MCF 10A (cell line): ENCODE measurements at regions not wholly inside any gene's neighbourhood (a gene's known extent, or its start where the extent isn't known, plus 50 kb on each side); places are given as distances from the start of the nearest gene placed in this dataset.

Experiments
- BruUV-seq: library from RNA; stranded (reverse); fragments of 400-500 nt; replicated peaks from 2 replicates; lab custom pipeline; 2021; lab: Mats Ljungman, UMichigan
- CTCF ChIA-PET: fragments of 300-600 bp; sonication (Branson Sonifier 250); formaldehyde crosslinking; extraction: SDS; loops from one replicate; lab custom pipeline; 2021; ENCODE audit warnings: antibody characterized with exemption, inconsistent platforms; lab: Yijun Ruan, JAX
- POLR2A ChIA-PET: fragments of 300-600, 350-650 bp; sonication (Branson Sonifier 250); formaldehyde crosslinking; extraction: SDS; loops from one replicate; lab custom pipeline; 2020; ENCODE audit warnings: antibody characterized with exemption, inconsistent platforms; lab: Yijun Ruan, JAX
- DNase-seq: peaks from one replicate; pipeline ENCODE4 v3.0.0-alpha.2; 2018; ENCODE audit not compliant: unreplicated experiment
- H3K27ac Mint-ChIP-seq: one replicate; pipeline ENCODE4 v1.8.0; 2022; ENCODE audit warnings: mild to moderate bottlenecking, low read depth, mixed read lengths; ENCODE audit not compliant: unreplicated experiment
- H3K27me3 Mint-ChIP-seq: one replicate; pipeline ENCODE4 v1.8.0; 2022; ENCODE audit warnings: mixed read lengths; ENCODE audit not compliant: insufficient read depth, unreplicated experiment
- H3K36me3 Mint-ChIP-seq: one replicate; pipeline ENCODE4 v1.8.0; 2022; ENCODE audit warnings: mild to moderate bottlenecking, moderate library complexity, mixed read lengths; ENCODE audit not compliant: insufficient read depth, unreplicated experiment
- H3K4me1 Mint-ChIP-seq: one replicate; pipeline ENCODE4 v1.8.0; 2022; ENCODE audit warnings: mixed read lengths; ENCODE audit not compliant: insufficient read depth, unreplicated experiment
- H3K4me3 Mint-ChIP-seq: one replicate; pipeline ENCODE4 v1.8.0; 2022; ENCODE audit warnings: mild to moderate bottlenecking, moderate library complexity, mixed read lengths; ENCODE audit not compliant: unreplicated experiment
- H3K9me3 Mint-ChIP-seq: one replicate; pipeline ENCODE4 v1.8.0; 2022; ENCODE audit warnings: mixed read lengths; ENCODE audit not compliant: unreplicated experiment
- intact Hi-C: fragments of 100-400 bp; cut with micrococcal nuclease; formaldehyde crosslinking; loops from 2 replicates; pipeline ENCODE4 v1.14.1; 2022
- TF ChIP-seq, protein P1 (sequence below): fragments of 200-600 bp; IDR thresholded peaks from one replicate; pipeline ENCODE4 v1.8.0; 2022; ENCODE audit warnings: antibody characterized with exemption, mild to moderate bottlenecking; ENCODE audit not compliant: unreplicated experiment

DNA sequence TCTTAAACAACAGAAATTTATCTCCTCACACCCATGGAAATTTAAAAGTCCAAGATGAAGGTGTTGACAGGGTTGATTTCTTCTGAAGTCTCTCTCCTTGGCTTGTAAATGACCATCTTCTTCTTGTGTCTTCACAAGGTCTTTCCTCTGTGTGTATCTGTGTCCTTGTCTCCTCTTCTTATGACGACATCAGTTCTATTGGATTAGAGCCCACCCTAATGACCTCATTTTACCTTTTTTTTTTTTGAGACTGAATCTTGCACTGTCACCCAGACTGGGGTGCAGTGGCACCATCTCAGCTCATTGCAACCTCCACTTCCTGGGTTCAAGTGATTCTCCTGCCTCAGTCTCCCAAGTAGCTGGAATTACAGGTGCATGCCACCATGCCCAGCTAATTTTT is 429.0 kb upstream of the CDH5 start:
- Mint-ChIP-seq H3K4me3 (no peak overlapping the region), H3K4me1 (no peaks in the 10 kb centered on the region), H3K27me3 (no peaks in the 10 kb centered on the region), H3K27ac (no peak overlapping the region), H3K36me3 (no peaks in the 10 kb centered on the region), H3K9me3 (peaks cover 59% of the 10 kb centered on the region)
- intact Hi-C loops, result no loop called here
- CTCF ChIA-PET, result no interaction called here
- DNase-seq, result no peak
- POLR2A ChIA-PET, result no interaction called here
- BruUV-seq, result no TSS peak
- TF ChIP-seq, protein P1, sequence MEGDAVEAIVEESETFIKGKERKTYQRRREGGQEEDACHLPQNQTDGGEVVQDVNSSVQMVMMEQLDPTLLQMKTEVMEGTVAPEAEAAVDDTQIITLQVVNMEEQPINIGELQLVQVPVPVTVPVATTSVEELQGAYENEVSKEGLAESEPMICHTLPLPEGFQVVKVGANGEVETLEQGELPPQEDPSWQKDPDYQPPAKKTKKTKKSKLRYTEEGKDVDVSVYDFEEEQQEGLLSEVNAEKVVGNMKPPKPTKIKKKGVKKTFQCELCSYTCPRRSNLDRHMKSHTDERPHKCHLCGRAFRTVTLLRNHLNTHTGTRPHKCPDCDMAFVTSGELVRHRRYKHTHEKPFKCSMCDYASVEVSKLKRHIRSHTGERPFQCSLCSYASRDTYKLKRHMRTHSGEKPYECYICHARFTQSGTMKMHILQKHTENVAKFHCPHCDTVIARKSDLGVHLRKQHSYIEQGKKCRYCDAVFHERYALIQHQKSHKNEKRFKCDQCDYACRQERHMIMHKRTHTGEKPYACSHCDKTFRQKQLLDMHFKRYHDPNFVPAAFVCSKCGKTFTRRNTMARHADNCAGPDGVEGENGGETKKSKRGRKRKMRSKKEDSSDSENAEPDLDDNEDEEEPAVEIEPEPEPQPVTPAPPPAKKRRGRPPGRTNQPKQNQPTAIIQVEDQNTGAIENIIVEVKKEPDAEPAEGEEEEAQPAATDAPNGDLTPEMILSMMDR, result no peak

DNA sequence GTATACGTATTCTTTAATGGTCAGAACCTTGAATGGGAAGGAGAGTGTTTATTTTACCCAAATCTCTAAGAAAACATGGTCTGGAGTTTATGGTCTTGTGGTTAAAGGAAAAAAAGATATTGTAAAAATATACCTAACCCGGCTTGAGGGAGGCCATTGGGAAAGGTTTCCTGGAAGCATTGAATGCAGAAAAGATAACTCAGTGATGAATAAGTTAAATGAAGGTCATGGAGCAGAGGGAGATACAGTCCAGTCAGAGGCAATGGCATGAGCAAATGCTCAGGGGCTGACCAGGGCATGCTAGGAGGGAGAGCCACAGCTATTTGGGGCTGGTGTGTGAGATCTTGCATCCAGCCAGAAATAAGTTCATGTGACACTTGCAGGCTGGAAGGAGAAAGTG is 430.4 kb upstream of the CDH5 start:
- no peak overlapping the region for H3K4me3 Mint-ChIP-seq
- H3K36me3 Mint-ChIP-seq, result no peaks in the 10 kb centered on the region
- no peaks in the 10 kb centered on the region for H3K27me3 Mint-ChIP-seq
- ChIA-PET CTCF (interaction anchor here (0.5 kb wide), 1 partner anchor 13 kb away, joined by 3 read pairs; no protein-coding TSS in a partner anchor), POLR2A (no interaction called here)
- no peak for DNase-seq
- TF ChIP-seq, protein P1, result no peak
- BruUV-seq, result no TSS peak
- intact Hi-C loops, result no loop called here
- no peak overlapping the region for H3K27ac Mint-ChIP-seq
- no peaks in the 10 kb centered on the region for H3K4me1 Mint-ChIP-seq
- H3K9me3 Mint-ChIP-seq, result peaks cover 64% of the 10 kb centered on the region

DNA sequence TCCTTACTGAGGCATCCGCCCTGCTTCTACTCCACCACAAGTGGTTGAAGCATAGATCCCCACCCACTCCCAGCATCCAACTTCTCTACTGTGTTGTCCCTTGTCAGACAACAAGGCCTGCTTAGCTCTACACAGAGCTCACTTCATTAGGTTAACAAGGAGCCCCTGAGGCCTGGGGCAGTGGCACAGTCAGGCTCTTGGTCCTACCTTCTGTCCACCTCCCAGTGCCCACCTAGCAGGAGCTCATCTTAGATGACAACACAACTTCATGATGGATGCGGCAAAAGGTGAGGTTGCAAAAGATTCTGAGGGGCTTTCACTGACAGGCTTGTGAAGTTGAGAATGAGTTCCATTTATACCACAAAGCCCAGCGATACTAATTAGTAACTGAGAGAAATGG is 432.0 kb upstream of the CDH5 start:
- no peaks in the 10 kb centered on the region for H3K36me3 Mint-ChIP-seq
- POLR2A ChIA-PET, result no interaction called here
- intact Hi-C loops, result no loop called here

DNA sequence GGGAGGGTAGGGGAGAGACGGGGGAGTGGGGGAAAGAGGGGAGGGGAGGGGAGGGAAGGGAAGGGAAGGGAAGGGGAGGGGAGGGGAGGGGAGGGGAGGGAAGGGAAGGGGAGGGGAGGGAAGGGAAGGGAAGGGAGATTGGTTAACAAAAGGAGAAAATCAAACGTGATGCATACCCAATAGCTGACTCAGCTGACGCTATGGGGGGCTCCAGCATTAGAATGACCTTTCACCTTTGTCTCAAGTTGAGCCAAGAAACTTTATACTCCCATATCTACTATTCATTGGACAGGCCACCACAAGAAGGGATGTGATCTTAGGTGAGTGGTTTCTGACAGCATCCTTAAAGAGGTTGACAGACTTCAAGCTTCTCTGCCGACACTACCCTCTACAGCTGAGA is 432.8 kb upstream of the CDH5 start:
- ChIA-PET POLR2A (no interaction called here), CTCF (no interaction called here)
- H3K4me3 Mint-ChIP-seq, result no peak overlapping the region
- BruUV-seq, result no TSS peak
- H3K27ac Mint-ChIP-seq, result no peak overlapping the region
- H3K27me3 Mint-ChIP-seq, result no peaks in the 10 kb centered on the region
- H3K36me3 Mint-ChIP-seq, result peaks cover 4% of the 10 kb centered on the region
- no peak for DNase-seq
- peaks cover 49% of the 10 kb centered on the region for H3K9me3 Mint-ChIP-seq
- intact Hi-C loops, result no loop called here
- TF ChIP-seq, protein P1, result no peak
- no peaks in the 10 kb centered on the region for H3K4me1 Mint-ChIP-seq

More for the DNA sequence above, 432.0 kb upstream of the CDH5 start:
- Mint-ChIP-seq H3K4me3 (no peak overlapping the region), H3K27me3 (no peaks in the 10 kb centered on the region), H3K27ac (no peak overlapping the region), H3K9me3 (peaks cover 56% of the 10 kb centered on the region), H3K4me1 (no peaks in the 10 kb centered on the region)
- BruUV-seq, result no TSS peak
- CTCF ChIA-PET, result no interaction called here
- DNase-seq, result no peak
- TF ChIP-seq, protein P1, result no peak
